ENCODE measurements at regions not wholly inside any gene's neighbourhood (a gene's known extent, or its start where the extent isn't known, plus 50 kb on each side); places are given as distances from the start of the nearest gene placed in this dataset.

DNA sequence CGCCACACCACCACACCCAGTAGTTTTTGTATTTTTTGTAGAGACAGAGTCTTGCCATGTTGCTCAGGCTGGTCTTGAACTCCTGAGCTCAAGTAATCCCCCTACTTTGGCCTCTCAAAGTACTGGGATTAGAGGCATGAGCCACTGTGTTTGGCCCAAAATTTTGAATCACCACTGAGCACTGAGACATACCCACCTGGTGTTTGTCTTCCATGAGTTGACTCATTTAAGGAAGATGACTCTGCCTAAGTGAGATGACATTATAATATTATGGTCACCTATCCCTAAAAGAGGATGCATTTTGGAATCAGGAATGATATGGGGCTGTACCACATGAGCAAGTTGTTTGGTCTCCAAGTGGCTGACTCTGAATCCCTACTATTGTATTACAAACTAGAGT lies 54.6 kb upstream of the RNF217 start:
- Histone ChIP-seq H3K9me3 (ENCODE audit: low read length) (no peaks in the 10 kb centered on the region), H3K4me3 (ENCODE audit: low read depth, low read length, poor library complexity, severe bottlenecking) (no peak overlapping the region), H3K9me2 (ENCODE audit: insufficient read depth, low read length) (no peaks in the 10 kb centered on the region), H3K4me2 (ENCODE audit: low read length) (no peak overlapping the region), H3K36me3 (ENCODE audit: insufficient read depth, low read length) (no peaks in the 10 kb centered on the region), H4K20me1 (ENCODE audit: insufficient read depth, low read length) (no peaks in the 10 kb centered on the region), H3K79me2 (ENCODE audit: insufficient read depth, low read depth, low read length) (no peaks in the 10 kb centered on the region), H2AFZ (ENCODE audit: low read length) (no peak overlapping the region), H3K27ac (ENCODE audit: low read depth, low read length, poor library complexity, severe bottlenecking) (no peak overlapping the region), H3K4me1 (ENCODE audit: insufficient read depth, low read length, poor library complexity, severe bottlenecking) (no peaks in the 10 kb centered on the region)
- ChIA-PET CTCF (ENCODE audit: unreplicated experiment) (no interaction called here), POLR2A (no interaction called here)
- no peak for DNase-seq (ENCODE audit: low spot score)
- no TSS peak for BruUV-seq (replicated peaks)
- intact Hi-C loops (cut with micrococcal nuclease; ENCODE audit: unreplicated experiment) = no loop called here
- TF ChIP-seq CTCF (conservative IDR thresholded peaks at IDR 0.05; ENCODE audit: low read length) = no peak
- no peak for TF ChIP-seq EZH2phosphoT487 (IDR thresholded peaks at IDR 0.05; ENCODE audit: borderline replicate concordance, low read depth, low read length)

Data from OCI-LY7 (cell line).